NCI-H82 treated with DMSO at 0.1 percent for 48 hours (cell line): ENCODE measurements at regions not wholly inside any gene's neighbourhood (a gene's known extent, or its start where the extent isn't known, plus 50 kb on each side); places are given as distances from the start of the nearest gene placed in this dataset.
"Not testable (repeated sequence)": the region's sequence is repeated elsewhere in the genome, so short reads cannot be mapped to it uniquely, and the experiment has no call there.

Experiments
- DNase-seq: peaks from one replicate; lab custom pipeline; 2025; ENCODE audit not compliant: unreplicated experiment; lab: John Stamatoyannopoulos, UW

DNA sequence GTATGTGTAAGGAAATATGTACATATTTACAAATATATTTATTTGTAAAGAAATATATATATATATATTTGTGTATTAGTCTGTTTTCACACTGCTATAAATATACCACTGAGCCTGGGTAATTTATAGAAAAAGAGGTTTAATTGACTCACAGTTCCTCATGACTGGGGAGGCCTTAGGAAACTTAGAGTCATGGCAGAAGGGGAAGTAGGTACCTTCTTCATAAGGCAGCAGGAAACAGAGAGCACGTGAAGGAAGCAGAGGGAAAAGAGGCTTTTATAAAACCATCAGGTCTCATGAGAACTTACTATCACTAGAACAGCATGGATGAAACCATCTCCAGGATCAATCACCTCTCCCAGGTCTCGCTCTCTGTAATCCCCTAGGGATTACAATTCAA lies 644.5 kb upstream of the HS3ST5 start:
- no peak for DNase-seq

DNA sequence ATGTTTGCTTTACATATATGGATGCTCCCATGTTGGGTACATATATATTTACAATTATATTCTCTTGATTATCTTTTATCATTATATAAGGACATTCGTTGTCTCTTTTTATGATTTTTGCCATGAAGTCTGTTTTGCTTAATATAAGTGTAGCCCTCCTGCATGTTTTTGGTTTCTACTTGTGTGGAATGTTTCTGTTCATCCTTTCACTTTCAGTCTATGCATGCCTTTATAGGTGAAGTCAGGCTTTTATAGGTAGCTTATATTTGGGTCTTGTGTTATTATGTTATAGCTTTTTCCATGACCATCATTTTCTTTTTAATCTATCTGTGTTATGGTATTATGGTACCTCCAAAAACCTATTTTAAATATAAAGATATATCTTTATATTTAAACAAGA lies 612.5 kb upstream of the HS3ST5 start:
- DNase-seq = no peak

DNA sequence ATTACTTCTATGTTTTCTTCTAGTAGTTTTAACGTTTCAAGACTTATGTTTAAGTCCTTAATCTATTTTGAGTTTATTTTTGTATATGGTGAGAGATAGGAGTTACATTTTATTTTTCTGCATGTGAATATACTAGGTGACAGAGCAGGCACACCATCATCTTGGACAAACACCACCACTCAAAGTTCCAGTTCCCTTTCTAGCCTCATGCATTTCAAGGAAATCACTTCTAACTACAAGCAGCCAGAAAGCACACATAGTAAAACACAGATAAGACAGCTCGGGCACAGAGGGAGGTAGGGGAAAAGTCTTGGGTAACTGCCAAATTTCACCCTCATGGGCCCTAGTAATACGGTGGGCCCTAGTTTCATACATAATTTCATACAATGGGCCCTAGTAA lies 609.4 kb upstream of the HS3ST5 start:
- no peak for DNase-seq

DNA sequence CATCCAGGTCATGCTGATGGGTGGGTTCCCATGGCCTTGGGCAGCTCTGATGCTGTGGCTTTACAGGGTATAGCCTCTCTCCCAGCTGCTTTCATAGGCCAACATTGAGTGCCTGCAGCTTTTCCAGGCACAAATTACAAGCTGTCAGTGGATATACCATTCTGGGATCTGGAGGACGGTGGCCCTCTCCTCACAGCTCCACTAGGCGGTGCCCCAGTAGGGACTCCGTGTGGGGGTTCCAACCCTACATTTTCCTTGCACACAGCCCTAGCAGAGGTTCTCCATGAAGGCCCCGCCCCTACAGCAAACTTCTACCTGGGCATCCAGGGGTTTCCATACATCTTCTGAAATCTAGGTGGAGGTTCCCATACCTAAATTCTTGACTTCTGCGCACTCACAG lies 602.6 kb upstream of the HS3ST5 start:
- DNase-seq = no peak

DNA sequence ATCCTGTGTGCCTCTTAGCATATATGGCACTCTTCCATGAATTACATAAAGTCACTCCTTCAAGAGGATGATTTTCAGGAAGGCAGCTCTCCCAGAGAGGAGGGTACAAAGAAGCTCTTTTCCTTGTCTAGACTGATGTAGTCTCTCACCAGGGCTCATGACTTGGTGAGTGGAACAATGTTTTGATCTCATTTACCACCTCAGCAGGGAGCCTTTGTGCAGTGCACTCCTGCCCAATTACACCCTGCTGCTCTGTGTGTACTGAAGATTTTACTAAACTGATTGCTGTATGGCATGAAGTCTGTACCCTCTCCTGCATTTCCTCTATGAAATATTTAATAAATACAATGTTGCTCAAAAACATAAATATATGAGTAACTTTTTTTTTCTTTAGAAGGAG lies 598.3 kb upstream of the HS3ST5 start:
- DNase-seq = no peak

DNA sequence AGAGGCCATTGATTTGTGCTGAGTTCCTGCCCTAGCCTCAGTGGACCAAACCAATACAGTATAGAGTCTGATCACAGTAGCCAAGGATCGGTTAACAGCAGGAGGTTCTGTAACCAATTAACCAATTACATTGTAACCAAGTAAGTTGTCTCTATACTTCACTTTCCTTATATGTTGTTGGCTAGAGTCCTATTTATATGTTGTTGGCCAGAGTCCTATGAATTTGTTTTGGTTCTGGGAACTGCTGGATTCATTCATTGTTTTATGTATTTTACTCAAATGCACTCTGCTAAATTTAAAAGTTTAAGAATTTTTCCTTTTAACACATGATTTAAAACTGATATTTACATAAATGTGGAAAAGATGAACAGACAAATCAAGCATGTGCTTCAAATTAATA lies 597.4 kb upstream of the HS3ST5 start:
- no peak for DNase-seq

DNA sequence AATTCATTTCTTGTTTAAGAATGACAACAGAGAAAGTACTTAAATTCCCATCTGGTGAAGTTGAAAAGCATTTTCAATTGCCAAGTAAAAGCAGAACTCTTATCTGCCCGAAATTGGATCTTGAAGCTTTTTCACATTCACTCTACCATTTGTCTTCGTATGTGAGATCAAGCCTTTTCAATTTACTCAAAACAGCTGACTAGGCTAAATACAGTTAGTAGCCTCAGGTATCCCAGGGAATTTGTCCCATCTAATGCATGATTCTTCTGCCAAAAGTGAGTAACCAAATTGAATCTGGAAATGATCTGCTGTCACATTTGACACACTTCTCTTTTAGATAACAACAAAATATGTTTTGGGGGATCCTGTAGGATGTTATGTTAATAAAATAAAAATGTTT lies 596.8 kb upstream of the HS3ST5 start:
- DNase-seq = no peak

DNA sequence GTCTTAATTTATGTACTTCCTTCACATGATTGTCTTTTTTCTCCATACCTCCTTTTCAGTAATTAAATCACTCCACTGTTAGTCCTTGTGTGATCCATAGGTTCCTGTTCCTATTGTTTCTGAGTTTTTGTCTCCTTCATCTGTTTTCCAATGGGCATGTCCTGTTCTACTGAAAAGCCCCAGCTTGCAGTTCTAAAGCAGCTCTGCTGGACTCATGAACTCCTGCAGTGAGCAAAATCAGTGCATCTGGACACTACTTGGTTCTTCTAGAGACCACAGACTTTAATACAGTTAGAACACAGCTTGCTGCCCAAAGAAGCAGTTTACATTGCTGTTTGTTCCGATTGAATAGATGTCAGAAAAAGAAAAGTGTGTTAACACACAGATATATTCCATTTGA lies 593.3 kb upstream of the HS3ST5 start:
- no peak for DNase-seq

DNA sequence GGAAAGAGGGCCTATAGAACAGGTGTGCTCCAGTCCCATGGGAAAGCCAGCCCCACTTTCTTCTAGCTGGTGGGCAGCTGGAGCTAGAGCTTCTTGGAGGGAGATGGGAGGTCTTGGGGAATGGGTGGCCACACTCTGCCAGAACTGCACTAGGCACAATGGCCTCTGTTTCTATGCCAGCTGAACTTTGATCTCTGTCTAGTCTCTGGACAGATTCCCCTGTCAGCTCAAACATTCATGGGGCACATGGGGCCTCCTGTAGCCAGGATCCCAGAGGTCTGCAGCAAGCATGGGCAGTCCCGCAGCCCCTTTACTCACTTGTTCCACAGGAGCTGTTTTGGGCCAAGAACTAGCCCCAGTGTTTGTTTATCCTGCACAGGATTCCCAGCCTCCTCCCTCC lies 591.3 kb upstream of the HS3ST5 start:
- no peak for DNase-seq

DNA sequence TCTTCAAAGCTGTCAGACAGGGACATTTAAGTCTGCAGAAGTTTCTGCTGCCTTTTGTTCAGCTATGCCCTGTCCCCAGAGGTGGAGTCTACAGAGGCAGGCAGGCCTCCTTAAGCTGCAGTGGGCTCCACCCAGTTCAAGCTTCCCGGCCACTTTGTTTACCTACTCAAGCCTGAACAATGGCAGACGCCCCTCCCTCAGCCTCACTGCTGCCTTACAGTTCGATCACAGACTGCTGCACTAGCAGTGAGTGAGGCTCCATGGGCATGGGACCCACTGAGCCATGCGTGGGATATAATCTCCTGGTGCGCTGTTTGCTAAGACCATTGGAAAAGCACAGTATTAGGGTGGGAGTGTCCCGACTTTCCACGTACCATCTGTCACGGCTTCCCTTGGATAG lies 585.9 kb upstream of the HS3ST5 start:
- not testable (repeated sequence) for DNase-seq

DNA sequence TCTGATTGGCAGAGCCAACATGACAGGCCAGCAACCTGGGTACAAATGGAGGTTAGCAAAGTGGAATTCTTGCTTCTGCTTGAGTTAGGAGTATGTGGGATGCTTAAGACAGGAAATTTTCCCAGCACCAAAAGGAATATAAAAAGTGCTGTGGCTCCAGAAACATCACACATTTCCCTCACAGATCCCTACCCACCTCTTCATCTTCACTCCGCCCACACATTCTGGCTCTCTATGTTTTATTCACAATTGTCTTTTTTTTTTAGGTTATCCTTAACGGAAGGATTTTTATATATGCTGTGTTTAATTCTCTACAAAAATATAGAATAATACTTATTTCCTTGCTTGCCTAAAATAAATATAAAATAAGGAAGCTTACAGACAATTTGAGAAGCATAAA lies 563.3 kb upstream of the HS3ST5 start:
- DNase-seq = no peak

DNA sequence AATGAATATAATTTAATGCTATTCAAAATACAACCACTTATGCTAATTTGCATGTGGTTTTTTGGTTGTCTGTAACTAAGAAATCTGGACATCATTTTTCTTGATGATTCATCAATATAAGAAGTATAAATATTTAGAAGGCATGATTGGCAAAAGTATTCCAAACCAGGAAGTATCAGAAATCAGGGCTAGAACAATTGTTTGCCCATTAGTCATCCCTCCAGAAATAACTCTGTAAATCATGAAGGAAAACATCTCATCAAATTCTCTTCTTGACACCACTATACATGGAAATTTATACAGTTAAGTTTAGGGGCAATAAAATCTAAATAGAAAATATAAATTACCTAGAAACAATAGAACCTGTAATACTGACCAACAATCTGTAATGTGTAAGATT lies 554.7 kb upstream of the HS3ST5 start:
- DNase-seq = no peak

DNA sequence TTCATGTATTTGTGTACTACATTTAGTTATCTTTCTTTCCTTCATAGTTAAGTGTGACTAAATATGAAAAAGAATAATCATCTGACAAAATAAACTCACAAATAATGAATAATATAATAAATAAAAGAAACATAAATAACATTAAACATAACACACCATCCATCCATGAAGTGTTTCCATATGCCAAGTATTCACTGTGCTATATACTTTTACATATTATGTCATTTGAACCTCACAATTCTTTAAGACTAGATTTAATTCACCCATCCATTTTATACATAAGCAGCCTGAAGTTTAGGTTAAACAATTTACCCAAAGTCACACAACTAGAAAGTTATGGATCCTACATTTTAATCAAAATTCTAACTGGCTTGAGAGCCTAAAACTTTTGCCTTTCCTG lies 549.4 kb upstream of the HS3ST5 start:
- DNase-seq = no peak

DNA sequence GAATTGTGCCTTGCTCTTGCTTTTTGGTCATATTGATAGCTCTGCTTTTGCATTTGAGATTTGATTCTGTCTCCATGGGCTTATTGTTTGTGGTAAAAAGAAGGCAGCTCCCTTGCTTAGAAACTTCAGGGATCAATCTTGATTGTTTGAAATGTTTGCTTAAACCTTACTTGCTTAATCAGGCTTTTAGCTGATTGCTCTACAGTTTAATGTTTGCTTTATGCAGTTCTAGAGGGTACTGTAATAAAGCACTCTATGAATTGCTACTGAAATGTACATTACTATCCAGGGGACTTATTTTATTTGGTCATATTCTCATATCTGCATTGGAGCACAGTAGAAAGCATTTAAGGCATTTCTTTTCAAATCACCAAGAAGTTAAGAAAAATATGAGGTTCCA lies 545.4 kb upstream of the HS3ST5 start:
- DNase-seq = no peak

DNA sequence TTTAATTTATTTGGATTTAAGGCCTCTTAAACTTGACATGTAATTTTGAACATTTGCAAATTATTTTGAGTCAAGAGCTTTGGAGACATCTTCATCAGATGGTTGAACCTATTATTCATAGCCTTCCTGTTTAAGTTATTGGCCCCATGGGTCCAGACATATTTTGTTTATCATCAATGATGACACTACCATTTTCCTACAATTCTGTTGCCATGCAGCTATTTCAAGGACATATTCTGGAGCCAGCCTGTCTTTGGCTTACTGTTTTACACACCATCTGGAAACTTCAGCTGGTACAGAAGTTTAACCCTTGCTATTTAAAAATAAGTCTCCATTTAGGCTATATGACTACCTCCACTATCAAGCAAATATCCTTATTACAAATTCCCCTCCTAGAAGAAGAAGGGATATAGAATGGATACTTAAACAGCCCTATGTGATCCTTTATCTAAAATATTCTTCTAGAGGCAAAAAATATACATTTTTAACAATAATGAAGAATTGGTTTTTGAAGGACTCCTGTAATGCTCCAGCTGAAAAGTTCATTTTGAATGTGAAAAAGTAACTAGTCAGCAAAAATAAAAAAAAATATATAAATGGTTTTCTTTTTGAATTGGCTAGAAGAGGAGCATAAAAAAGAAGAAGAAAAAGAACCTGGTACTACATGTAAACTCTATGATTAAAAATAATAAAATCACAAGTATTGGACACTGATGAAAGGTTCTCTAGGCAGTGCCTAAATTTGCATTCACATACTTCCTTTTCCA lies 544.0 kb upstream of the HS3ST5 start:
- no peak for DNase-seq

DNA sequence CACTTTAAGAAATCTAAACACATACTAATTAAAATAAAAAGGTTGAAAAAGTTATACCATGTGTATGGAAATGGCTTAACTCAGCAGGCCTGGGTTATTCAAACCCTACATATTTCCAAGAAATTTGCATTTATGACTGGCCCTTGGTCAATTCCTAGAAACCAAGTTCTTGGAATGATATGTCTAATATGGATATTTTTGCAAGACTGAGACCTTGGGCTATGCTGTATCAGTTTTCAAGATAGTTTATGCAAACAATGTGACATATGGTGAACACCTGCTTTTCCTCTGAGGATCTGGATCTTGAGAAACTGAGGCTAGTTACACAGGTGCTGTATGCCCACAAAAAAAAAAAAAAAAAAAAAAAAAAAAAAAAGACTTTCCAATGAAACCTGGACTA lies 536.9 kb upstream of the HS3ST5 start:
- no peak for DNase-seq

DNA sequence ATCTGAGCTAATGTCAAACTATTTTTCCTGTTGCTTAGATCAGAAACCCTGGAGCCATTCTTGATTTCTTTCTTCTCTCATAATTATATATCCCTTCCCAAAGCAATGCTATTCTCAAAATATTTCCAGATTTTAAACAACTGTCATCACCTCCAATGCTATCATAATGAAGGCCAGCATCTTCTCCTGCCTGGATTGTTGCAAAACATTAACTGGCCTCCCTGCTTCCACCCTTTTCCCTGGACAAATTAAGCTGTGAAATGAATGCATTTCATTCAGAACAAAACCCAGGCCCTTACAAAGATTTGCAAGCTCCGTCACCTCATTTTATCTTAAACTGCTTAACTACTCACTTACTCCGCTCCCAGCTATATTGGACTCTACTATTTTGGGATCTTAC lies 535.3 kb upstream of the HS3ST5 start:
- no peak for DNase-seq

DNA sequence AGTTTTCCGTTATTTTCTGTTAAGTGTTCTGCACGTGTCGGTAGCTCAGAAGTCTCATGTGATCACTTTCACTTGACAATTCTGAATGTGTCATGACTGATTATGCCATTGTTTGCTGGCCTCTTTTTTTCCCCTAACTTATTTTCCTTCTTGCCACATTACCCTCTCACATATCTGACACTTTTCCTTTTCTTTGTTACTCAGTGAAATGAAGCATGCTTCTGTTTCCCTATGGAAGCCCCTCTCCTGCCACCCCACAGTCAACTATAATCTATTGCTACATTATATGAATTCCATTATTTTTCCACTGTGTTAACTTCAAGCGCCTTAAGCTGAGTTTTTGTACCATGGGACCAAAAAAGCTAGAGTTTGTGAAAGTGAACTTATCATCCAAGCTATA lies 531.6 kb upstream of the HS3ST5 start:
- DNase-seq = no peak

DNA sequence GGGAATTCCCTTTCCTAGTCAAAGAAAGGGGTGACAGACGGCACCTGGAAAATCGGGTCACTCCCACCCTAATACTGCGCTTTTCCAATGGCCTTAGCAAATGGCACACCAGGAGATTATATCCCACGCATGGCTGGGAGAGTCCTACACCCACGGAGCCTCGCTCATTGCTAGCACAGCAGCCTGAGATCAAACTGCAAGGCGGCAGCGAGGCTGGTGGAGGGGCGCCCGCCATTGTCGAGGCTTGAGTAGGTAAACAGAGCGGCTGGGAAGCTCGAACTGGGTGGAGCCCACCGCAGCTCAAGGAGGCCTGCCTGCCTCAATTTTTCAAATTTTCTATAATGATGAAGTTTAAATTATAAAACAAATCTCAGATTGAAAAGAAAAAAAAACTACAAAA lies 522.7 kb upstream of the HS3ST5 start:
- not testable (repeated sequence) for DNase-seq

DNA sequence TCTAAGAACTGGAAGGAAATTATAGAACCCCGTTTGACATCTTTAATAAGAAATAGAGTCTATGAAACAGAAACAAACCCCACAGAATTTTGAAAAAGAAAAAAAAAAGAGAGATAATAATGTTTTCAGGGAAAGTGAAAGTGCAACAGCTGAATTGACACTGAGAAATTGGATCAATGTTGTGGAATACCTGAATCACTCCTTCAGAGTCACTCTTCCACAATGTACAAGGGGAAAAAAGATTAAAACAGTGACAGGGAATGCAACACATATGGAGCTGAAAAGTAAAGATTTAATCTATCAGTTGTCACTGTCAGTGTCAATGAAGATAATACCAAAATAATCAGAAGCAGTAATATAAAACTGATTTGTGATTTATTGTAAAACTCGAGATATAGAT lies 520.8 kb upstream of the HS3ST5 start:
- DNase-seq = no peak

DNA sequence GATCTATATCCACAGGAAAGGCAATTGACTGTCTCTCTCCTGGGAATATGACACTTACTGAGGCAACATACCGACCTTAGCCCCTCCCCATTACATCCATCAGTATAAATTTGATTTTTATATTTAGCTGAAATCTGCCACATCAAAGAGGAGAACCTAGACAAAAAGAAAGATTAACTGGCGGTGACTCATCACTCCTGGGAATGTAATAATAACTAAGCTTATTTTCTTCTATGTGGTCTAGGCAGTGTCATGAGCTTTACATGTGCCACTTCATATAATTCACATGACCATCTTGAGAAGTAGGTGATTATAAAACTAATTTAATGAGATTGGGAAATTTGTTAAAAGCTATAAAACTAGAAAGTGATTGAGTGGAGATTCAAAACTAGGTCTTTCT lies 520.0 kb upstream of the HS3ST5 start:
- DNase-seq = no peak

DNA sequence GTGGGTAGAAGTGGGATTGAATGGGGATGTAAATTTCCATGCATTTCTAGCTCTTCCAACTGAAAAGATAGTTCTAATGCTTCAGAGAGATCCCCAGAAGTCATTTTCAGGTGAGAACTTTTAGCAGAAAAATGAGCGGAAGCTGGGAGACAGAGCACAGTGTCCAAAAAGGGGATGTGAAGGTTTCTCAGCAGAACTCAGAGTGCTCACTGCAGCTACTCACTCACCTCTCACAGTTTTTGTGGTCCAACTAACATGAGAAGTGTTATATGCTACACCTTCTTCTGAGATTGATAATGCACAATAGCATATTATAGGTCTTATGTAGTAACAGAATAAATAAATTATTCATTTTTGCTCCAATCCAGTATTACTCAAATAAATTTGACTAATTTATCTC lies 519.2 kb upstream of the HS3ST5 start:
- no peak for DNase-seq

DNA sequence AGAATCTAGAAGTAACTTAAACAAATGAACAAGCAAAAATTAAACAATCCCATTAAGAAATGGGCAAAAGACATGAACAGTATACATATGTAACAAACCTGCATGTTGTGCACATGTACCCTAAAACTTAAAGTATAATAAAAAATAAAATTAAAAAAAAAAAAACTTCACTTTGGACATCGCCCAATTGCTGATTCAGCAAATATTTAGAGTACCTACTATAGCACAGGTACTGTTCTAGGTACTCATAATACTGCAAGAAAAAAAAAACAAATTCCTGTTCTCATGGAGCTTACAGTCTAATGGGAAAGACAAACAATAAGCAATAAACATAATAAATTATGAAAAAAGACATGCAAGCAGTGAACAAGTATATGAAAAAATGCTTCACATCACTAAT lies 501.5 kb upstream of the HS3ST5 start:
- DNase-seq = no peak

DNA sequence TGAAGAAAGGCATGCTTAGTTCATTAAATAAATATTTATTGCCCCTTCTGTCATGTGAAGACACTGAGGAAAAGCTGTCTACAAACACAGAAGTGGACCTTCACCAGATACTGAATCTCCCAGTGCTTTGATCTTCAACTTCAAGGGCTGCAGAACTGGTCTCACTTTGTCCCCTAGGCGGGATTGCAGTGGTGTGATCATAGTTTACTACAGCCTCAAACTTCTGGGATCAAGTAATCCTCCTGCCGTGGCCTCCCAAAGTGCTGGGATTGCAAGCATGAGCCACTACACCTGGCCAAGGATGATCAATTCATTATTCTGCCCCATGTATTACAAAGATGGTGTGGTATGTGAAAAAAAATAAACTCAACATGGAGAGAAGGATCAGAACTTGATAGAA lies 496.2 kb upstream of the HS3ST5 start:
- DNase-seq = no peak
